GM06990 (cell line): ENCODE measurements at regions not wholly inside any gene's neighbourhood (a gene's known extent, or its start where the extent isn't known, plus 50 kb on each side); places are given as distances from the start of the nearest gene placed in this dataset.

ENCODE experiments used
- DNase-seq: peaks from one replicate; pipeline ENCODE4 v3.0.0-alpha.2; 2011; ENCODE audit not compliant: insufficient read length; ENCODE audit errors: extremely low read depth
- H3K27me3 ChIP-seq: replicated peaks from 2 replicates; pipeline ENCODE4 v1.6.0; 2011; ENCODE audit warnings: low read length; ENCODE audit not compliant: control insufficient read depth, insufficient read depth
- H3K36me3 ChIP-seq: 2 replicates; pipeline ENCODE4 v1.5.1; 2011; ENCODE audit warnings: low read length; ENCODE audit not compliant: control insufficient read depth, insufficient read depth
- H3K4me3 ChIP-seq: replicated peaks from 2 replicates; pipeline ENCODE4 v1.5.1; 2011; ENCODE audit warnings: low read depth, mild to moderate bottlenecking, control low read depth, low read length
- CTCF ChIP-seq: IDR thresholded peaks from 2 replicates; pipeline ENCODE4 v1.5.1; 2011; ENCODE audit warnings: low read length, control low read depth, mild to moderate bottlenecking, inconsistent platforms; ENCODE audit not compliant: insufficient read depth, poor library complexity, severe bottlenecking

GRCh38 chr12:103043531-103044486, 86.3 kb downstream of the ASCL1 start:
- H3K4me3 ChIP-seq = no peak overlapping the region
- TF ChIP-seq CTCF = no peak
- H3K27me3 ChIP-seq = no peaks in the 10 kb centered on the region
- H3K36me3 ChIP-seq = no peaks in the 10 kb centered on the region
- no peak for DNase-seq

- DNase-seq = no peak
- Histone ChIP-seq H3K4me3 (no peak overlapping the region), H3K36me3 (no peaks in the 10 kb centered on the region), H3K27me3 (no peaks in the 10 kb centered on the region)
- no peak for TF ChIP-seq CTCF
Measured at GRCh38 chr12:103046154-103046553, 88.7 kb downstream of the ASCL1 start.

GRCh38 chr12:103050273-103050672, 92.8 kb downstream of the ASCL1 start:
- no peak for TF ChIP-seq CTCF
- no peak overlapping the region for H3K4me3 ChIP-seq
- no peaks in the 10 kb centered on the region for H3K27me3 ChIP-seq
- DNase-seq = no peak
- H3K36me3 ChIP-seq = no peaks in the 10 kb centered on the region

- DNase-seq = no peak
- Histone ChIP-seq H3K27me3 (no peaks in the 10 kb centered on the region), H3K4me3 (no peak overlapping the region), H3K36me3 (no peaks in the 10 kb centered on the region)
- TF ChIP-seq CTCF = no peak
Measured at GRCh38 chr12:103053089-103053488, 95.6 kb downstream of the ASCL1 start.

- no peak overlapping the region for H3K4me3 ChIP-seq
- TF ChIP-seq CTCF = no peak
- DNase-seq = no peak
- H3K27me3 ChIP-seq = no peaks in the 10 kb centered on the region
- no peaks in the 10 kb centered on the region for H3K36me3 ChIP-seq
Measured at GRCh38 chr12:103073630-103074029, 116.2 kb downstream of the ASCL1 start.
